ENCODE measurements at regions not wholly inside any gene's neighbourhood (a gene's known extent, or its start where the extent isn't known, plus 50 kb on each side); places are given as distances from the start of the nearest gene placed in this dataset.
"Not testable (repeated sequence)": the region's sequence is repeated elsewhere in the genome, so short reads cannot be mapped to it uniquely, and the experiment has no call there.

DNA sequence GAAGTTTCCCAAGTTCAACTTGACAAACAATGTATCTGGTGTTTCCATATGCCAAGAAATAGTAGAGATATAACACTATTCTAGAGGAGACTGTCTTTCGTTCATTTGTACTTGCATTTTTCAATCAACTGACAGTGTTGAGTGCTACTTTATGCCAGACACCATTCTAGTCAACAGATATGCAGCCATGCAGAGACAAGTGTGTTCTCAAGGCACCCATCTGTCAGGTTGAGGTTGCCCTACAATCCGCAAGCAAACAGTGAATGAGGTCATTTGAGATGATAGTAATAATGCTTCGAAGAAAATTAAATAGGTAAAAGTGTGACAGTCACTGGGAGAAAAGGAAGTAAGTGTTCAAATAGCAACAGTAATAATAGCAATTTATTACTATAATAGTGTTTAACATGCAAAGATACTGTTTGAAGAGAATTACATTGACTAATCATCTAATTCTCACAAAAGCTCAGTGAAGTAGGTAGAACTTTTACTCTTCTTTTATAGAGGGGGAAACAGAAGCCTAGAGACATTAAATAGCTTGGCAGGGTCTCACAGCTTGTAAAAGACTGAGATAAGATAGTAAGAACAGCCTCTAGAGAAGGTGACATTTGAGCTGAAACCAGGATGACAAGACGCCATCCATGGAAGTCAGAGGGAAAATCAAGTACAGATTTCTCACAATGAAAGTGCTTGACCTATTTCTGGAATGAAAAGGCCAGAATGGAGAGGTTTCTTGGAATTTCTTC, 936.9 kb downstream of the SORCS3 start:
- WGBS, 4 donors = 57 to 80% (median 77%) methylated on average over 4 of the region's 4 CpGs
- H3K27ac ChIP-seq = no peak overlapping the region
- no peak for TF ChIP-seq POLR2A (IDR thresholded peaks at IDR 0.05)
- TF ChIP-seq, protein P1, sequence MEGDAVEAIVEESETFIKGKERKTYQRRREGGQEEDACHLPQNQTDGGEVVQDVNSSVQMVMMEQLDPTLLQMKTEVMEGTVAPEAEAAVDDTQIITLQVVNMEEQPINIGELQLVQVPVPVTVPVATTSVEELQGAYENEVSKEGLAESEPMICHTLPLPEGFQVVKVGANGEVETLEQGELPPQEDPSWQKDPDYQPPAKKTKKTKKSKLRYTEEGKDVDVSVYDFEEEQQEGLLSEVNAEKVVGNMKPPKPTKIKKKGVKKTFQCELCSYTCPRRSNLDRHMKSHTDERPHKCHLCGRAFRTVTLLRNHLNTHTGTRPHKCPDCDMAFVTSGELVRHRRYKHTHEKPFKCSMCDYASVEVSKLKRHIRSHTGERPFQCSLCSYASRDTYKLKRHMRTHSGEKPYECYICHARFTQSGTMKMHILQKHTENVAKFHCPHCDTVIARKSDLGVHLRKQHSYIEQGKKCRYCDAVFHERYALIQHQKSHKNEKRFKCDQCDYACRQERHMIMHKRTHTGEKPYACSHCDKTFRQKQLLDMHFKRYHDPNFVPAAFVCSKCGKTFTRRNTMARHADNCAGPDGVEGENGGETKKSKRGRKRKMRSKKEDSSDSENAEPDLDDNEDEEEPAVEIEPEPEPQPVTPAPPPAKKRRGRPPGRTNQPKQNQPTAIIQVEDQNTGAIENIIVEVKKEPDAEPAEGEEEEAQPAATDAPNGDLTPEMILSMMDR (IDR thresholded peaks at IDR 0.05) = no peak
- no peak for DNase-seq
- no peak overlapping the region for H3K4me3 ChIP-seq
- H3K27me3 ChIP-seq = no peaks in the 10 kb centered on the region
- H3K9me3 ChIP-seq (replicated peaks in 1 of 3) = no peaks in the 10 kb centered on the region
- H3K36me3 ChIP-seq (replicated peaks in 1 of 2) = no peaks in the 10 kb centered on the region
- intact Hi-C loops (cut with DNase I) = no loop called here
- no peaks in the 10 kb centered on the region for H3K4me1 ChIP-seq (replicated peaks in 1 of 2)

DNA sequence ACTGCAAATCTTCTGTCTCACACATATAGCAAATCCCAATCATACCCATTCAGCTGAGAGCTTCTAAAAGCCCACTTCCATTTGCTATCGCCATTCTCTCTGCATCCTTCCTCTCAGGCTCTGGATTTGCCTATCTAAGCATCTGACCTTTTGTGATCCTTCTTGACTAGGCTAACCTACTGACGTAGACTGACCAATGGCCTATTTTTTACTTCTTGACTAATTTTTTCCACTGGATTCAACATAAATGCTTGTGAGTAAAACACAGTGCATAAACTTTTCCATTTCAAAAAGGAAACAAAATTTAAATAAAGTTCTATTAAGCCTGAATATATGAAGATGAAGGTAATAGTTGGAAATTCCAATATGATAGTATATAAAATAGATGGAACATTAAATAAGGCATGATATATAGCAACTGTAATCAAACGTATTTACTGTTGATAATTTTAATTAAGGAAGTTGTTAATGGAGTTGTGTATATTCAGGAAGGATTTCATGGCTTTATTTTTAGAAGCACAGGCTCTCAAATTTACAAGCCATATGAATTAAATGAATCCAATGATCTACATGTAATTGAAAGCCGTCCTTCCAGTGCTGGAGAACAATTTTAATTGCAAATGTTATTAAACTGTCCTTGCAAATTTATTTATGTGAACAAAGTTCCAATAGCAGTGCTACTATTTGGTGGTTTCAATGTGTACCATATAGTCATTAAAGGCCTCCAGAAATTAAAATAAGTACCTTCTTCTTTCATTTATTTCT, 918.4 kb downstream of the SORCS3 start:
- TF ChIP-seq POLR2A (IDR thresholded peaks at IDR 0.05) = no peak
- TF ChIP-seq, protein P1 (IDR thresholded peaks at IDR 0.05) = no peak
- H3K4me1 ChIP-seq (replicated peaks in 1 of 2) = no peaks in the 10 kb centered on the region
- H3K4me3 ChIP-seq = no peak overlapping the region
- WGBS, 4 donors = 53 to 64% (median 59%) methylated on average over 4 of the region's 4 CpGs
- H3K27ac ChIP-seq = no peak overlapping the region
- no peak for DNase-seq
- no peaks in the 10 kb centered on the region for H3K36me3 ChIP-seq (replicated peaks in 1 of 2)
- no peaks in the 10 kb centered on the region for H3K27me3 ChIP-seq
- no peaks in the 10 kb centered on the region for H3K9me3 ChIP-seq (replicated peaks in 1 of 3)
- intact Hi-C loops (cut with DNase I) = no loop called here

DNA sequence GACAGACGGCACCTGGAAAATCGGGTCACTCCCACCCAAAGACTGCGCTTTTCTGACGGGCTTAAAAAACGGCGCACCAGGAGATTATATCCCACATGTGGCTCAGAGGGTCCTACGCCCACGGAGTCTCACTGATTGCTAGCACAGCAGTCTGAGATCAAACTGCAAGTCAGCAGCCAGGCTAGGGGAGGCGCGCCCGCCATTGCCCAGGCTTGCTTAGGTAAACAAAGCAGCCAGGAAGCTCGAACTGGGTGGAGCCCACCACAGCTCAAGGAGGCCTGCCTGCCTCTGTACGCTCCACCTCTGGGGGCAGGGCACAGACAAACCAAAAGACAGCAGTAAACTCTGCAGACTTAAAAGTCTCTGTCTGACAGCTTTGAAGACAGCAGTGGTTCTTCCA, 909.4 kb downstream of the SORCS3 start:
- H3K9me3 ChIP-seq (replicated peaks in 1 of 3); H3K27ac ChIP-seq; DNase-seq; intact Hi-C loops (cut with DNase I); H3K4me1 ChIP-seq (replicated peaks in 1 of 2); H3K4me3 ChIP-seq; H3K36me3 ChIP-seq (replicated peaks in 1 of 2); H3K27me3 ChIP-seq: not testable (repeated sequence)
- WGBS, 4 donors = 75 to 90% (median 83%) methylated on average over 10 to 13 of the region's 13 CpGs

DNA sequence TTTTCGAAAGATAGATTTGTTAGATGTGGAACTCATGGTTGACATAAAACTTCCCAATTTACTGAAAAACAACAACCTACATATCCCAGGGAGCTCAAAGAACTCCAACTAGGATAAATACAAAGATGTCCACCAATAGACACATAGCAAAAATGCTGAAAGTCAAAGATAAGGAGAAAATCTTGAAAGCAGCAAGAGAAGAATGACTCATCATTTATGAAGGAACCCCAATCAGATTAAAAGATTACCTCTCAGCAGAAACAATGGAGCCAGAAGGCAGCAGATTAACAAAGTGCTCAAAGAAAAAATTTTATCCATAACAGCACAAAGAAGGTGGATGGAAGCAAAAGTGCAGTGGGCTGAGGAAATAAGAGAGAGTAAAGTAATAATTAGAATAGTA, 908.6 kb downstream of the SORCS3 start:
- 63 to 89% (median 70%) methylated on average over 1 of the region's 1 CpG for WGBS, 4 donors
- Histone ChIP-seq H3K36me3 (replicated peaks in 1 of 2) (no peaks in the 10 kb centered on the region), H3K4me3 (no peak overlapping the region), H3K9me3 (replicated peaks in 1 of 3) (no peaks in the 10 kb centered on the region), H3K27ac (no peak overlapping the region), H3K27me3 (no peaks in the 10 kb centered on the region), H3K4me1 (replicated peaks in 1 of 2) (no peaks in the 10 kb centered on the region)
- intact Hi-C loops (cut with DNase I) = no loop called here
- TF ChIP-seq POLR2A (IDR thresholded peaks at IDR 0.05) = no peak
- TF ChIP-seq, protein P1 (IDR thresholded peaks at IDR 0.05) = no peak
- DNase-seq = no peak

All from adrenal gland (tissue), 9 donors.